Thoracic aorta (tissue), 2 donors: ENCODE measurements at regions not wholly inside any gene's neighbourhood (a gene's known extent, or its start where the extent isn't known, plus 50 kb on each side); places are given as distances from the start of the nearest gene placed in this dataset.

Experiments used
- ATAC-seq: fragments of 150-250 bp; one replicate; pipeline ENCODE4 v1.8.0; 2017; ENCODE audit warnings: low read depth; ENCODE audit not compliant: insufficient number of reproducible peaks, low FRiP score
- DNase-seq: peaks from one replicate; pipeline ENCODE4 v3.0.0-alpha.2; 2020; ENCODE audit warnings: low spot score
- H3K27ac ChIP-seq, 2 donors: fragments of 200-600 bp; sonication (generic); 1 replicate in 1 of 2; 2 replicates in 1 of 2; pipeline ENCODE4 v1.5.1; 2016; ENCODE audit warnings: mild to moderate bottlenecking in 2 of 2, moderate library complexity in 2 of 2
- H3K27me3 ChIP-seq: fragments of 200-600 bp; sonication (generic); replicated peaks from 2 replicates; pipeline ENCODE4 v1.6.0; 2016; ENCODE audit warnings: mild to moderate bottlenecking; ENCODE audit not compliant: insufficient read depth
- H3K36me3 ChIP-seq: fragments of 200-600 bp; sonication (generic); one replicate; pipeline ENCODE4 v1.5.1; 2016
- H3K4me1 ChIP-seq, 2 donors: fragments of 200-600 bp; sonication (generic); 1 replicate in 1 of 2; 2 replicates in 1 of 2; pipeline versions ENCODE4 v1.5.1 to v1.6.0; 2016; ENCODE audit warnings: low read depth in 2 of 2, mild to moderate bottlenecking in 1 of 2; ENCODE audit not compliant: control insufficient read depth in 1 of 2
- H3K4me3 ChIP-seq: fragments of 200-600 bp; sonication (generic); 2 replicates; pipeline ENCODE4 v1.5.1; 2016; ENCODE audit warnings: mild to moderate bottlenecking
- H3K9me3 ChIP-seq: fragments of 200-600 bp; sonication (generic); 2 replicates; pipeline ENCODE4 v1.5.1; 2016
- TF ChIP-seq, protein P1 (sequence below): fragments of 200-600 bp; sonication (generic); IDR thresholded peaks from one replicate; pipeline ENCODE4 v1.5.1; 2019; ENCODE audit warnings: antibody characterized with exemption

DNA sequence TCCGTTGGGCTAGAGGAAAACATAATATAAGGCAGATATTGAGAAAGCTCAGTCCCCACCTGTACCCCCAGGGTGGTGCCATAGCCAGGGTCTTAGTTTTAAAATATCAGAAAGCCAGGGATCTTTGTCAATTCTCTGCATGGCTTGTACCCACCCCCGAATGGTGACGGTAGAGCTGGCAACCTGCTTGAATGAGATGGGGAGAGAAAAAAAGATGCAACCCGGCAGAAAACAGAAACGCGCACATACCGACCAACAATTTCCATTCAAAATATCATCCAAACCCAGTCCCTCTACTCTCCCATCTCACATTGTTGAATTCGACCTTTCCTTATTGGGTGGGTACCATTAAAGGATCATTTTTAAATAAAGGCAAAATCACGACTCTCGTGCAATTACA, 543.9 kb downstream of the MIAT start:
- ATAC-seq: no peak
- H3K27ac ChIP-seq: no peak overlapping the region
- DNase-seq: no peak
- H3K9me3 ChIP-seq: no peaks in the 10 kb centered on the region
- TF ChIP-seq, protein P1, sequence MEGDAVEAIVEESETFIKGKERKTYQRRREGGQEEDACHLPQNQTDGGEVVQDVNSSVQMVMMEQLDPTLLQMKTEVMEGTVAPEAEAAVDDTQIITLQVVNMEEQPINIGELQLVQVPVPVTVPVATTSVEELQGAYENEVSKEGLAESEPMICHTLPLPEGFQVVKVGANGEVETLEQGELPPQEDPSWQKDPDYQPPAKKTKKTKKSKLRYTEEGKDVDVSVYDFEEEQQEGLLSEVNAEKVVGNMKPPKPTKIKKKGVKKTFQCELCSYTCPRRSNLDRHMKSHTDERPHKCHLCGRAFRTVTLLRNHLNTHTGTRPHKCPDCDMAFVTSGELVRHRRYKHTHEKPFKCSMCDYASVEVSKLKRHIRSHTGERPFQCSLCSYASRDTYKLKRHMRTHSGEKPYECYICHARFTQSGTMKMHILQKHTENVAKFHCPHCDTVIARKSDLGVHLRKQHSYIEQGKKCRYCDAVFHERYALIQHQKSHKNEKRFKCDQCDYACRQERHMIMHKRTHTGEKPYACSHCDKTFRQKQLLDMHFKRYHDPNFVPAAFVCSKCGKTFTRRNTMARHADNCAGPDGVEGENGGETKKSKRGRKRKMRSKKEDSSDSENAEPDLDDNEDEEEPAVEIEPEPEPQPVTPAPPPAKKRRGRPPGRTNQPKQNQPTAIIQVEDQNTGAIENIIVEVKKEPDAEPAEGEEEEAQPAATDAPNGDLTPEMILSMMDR: no peak
- H3K4me1 ChIP-seq: peaks cover 15 to 37% of the 10 kb centered on the region in 2 donors
- no peak overlapping the region for H3K4me3 ChIP-seq
- H3K36me3 ChIP-seq: no peaks in the 10 kb centered on the region
- H3K27me3 ChIP-seq: no peaks in the 10 kb centered on the region

DNA sequence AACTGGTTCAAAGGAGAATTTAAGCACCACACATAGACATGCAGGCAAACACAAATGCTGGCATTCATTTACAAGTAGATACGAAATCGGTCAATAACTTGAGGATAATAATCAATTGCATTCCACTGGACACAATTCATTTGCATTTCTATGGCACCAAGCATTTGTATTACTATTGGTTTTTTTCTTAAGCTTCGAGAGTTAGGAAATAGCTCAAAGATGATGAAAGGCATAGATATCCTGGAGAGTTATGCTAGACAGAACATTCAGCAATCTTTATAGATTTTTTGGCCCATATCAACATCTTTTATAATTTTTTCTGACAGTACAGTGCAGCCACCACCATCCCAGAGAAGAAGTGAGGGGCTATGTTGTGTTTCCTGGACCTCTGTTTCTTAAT, 544.4 kb downstream of the MIAT start:
- Histone ChIP-seq H3K9me3 (no peaks in the 10 kb centered on the region), H3K4me3 (no peak overlapping the region), H3K4me1 (peaks cover 17 to 37% of the 10 kb centered on the region in 2 donors), H3K36me3 (no peaks in the 10 kb centered on the region), H3K27ac (no peak overlapping the region), H3K27me3 (no peaks in the 10 kb centered on the region)
- ATAC-seq (no peak), DNase-seq (no peak)
- TF ChIP-seq, protein P1: no peak

DNA sequence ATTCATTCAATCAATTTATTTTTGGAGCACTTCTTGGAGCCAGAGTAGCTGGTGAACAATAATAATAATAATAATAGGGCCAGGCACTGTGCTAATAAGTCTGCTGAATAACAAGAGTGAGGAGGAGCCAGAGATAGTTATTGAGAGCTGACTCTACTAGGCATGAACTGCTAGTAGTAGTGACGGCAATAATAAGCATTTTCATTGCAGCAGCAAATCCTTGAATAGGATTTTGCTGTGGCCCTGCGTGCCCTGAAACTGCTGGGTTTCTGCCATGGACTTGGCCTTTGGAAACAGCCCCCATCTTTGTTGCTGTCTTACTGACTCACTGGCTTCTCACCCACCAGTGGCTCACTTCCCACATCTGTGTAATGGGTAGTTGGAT, 545.9 kb downstream of the MIAT start:
- TF ChIP-seq, protein P1: no peak
- peak overlapping the region; percentile 40 for H3K4me3 ChIP-seq
- H3K27me3 ChIP-seq: no peaks in the 10 kb centered on the region
- H3K9me3 ChIP-seq: no peaks in the 10 kb centered on the region
- ATAC-seq (no peak), DNase-seq (no peak)
- H3K36me3 ChIP-seq: no peaks in the 10 kb centered on the region
- H3K27ac ChIP-seq: no peak overlapping the region
- peaks cover 17 to 46% of the 10 kb centered on the region in 2 donors for H3K4me1 ChIP-seq

- no peak for DNase-seq
- Histone ChIP-seq H3K9me3 (no peaks in the 10 kb centered on the region), H3K4me3 (no peak overlapping the region), H3K27me3 (no peaks in the 10 kb centered on the region), H3K4me1 (peaks cover 17 to 46% of the 10 kb centered on the region in 2 donors), H3K36me3 (no peaks in the 10 kb centered on the region), H3K27ac (no peak overlapping the region)
- ATAC-seq: no peak
- TF ChIP-seq, protein P1: no peak
Observed at GRCh38 chr22:27204280-27204679, 546.9 kb downstream of the MIAT start.

DNA sequence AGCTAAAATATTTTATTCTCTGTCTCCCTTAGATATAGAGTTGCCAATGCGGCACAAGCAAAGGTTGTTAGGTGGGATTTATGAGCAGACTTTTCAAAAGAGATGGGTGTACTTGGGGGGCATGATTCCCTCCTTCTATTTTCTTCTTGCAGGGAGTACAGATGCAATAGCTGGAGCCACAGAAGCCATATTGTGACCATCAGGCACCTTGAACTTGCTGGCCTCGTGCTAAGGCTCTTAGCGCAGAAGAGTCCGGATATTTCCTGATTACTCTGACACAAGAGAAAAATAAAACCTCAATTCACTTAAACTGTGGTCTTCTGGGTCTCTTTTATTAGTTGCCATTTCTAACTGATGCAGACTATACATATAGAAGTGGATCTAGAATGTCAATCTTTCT, 547.4 kb downstream of the MIAT start:
- H3K27ac ChIP-seq: no peak overlapping the region
- no peaks in the 10 kb centered on the region for H3K27me3 ChIP-seq
- no peaks in the 10 kb centered on the region for H3K9me3 ChIP-seq
- TF ChIP-seq, protein P1: no peak
- peaks cover 17 to 46% of the 10 kb centered on the region in 2 donors for H3K4me1 ChIP-seq
- H3K4me3 ChIP-seq: no peak overlapping the region
- no peaks in the 10 kb centered on the region for H3K36me3 ChIP-seq
- DNase-seq: no peak
- no peak for ATAC-seq
